HG02763 (cell line): ENCODE measurements at regions not wholly inside any gene's neighbourhood (a gene's known extent, or its start where the extent isn't known, plus 50 kb on each side); places are given as distances from the start of the nearest gene placed in this dataset.

Experiments
- ATAC-seq: cut with Tn5 transposase; IDR thresholded peaks from one replicate; pipeline ENCODE4 v1.9.1; 2021; ENCODE audit warnings: mild to moderate bottlenecking, moderate library complexity; ENCODE audit not compliant: unreplicated experiment

DNA sequence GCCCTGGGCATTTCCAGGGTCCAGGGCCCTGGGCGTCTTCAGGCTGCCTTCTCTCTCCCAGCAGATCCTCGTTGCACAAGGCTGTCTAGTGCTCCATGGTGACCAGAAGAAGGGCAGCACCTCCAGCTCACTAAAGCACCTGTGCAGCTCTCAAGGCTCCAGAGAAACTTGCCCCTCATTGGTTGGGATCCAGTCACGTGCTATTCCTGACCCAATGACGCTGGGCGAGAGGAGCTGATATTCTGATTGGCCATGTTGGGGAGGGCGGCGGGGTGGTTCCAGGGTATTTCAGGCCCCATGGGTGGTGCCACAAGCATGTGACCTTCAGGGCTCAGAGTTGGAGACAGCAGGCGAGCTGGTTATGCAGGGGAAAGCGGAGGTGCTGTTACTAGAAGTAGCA lies 309.1 kb downstream of the TOX3 start:
- no peak for ATAC-seq

DNA sequence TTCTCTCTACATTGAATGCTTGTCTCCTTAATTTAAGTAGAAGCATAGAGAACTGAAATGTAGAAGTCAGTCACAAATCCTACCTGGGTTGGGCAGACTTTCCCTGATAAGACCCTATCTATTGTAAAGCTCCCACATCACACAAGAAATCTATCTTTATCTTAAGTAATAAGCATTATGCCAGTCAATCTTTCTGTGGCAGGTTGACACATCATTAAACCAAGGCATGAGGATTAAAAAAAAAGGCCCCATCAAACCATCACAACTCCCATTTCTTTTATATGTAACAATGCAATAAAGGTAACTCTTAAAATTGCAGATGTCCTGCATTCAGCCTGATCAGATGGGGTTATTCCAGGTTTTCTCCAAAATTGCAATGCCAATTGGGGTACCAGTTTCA lies 311.8 kb downstream of the TOX3 start:
- no peak for ATAC-seq

DNA sequence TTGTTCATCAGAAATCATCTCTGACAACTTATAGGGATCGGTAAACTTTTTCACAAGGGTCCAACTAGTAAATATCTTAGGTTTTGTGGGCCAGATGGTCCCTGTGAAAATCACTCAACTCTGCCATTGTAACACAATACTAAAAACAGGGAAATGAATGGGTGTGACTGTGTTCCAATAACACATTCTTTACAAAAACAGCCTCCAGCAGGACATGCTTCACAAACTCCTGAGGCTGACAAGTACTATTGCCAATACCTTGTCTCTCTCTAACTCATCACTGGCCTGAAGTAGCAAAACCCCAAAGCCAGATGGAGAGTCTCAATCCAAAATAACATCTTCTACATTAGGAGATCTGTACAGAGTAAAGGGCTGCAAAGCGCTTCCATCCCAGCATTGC lies 312.3 kb downstream of the TOX3 start:
- ATAC-seq, result no peak

DNA sequence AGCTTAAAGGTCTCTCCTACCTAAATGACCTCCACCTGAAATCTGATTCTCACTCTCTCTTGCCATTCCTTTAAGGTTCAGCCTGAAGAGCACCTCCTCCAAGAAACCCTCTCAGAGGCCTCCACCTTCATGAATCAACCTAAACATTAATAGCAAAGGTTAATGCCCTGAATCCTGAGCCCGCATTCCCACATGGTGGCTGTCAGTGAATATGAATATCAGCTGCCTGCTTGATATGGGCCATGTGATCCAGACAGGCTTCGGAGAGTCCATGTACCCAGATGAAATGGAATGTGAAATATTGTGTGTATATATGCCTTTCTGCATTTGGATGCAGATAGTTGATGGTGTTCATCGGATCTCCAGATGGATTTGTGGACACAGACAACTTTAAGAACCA lies 317.5 kb downstream of the TOX3 start:
- ATAC-seq, result no peak

DNA sequence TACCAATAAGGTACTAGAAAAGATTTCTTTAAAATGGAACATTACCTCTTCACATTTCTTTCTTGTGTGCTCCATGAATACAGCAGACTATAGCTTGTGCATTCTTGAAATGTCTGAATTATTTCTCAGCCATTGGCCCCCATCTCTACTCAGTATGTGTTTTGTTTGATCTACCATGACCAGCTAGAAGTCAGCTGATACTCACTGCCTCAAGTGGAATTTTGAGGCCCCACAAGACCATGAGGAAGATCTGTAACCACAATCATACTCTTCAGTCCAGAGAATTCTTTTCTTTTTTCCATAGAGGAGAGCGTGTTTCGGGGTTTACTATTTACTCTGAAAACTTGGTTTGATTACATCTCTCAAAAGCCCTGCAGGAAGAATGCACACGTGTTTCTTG lies 319.1 kb downstream of the TOX3 start:
- no peak for ATAC-seq

DNA sequence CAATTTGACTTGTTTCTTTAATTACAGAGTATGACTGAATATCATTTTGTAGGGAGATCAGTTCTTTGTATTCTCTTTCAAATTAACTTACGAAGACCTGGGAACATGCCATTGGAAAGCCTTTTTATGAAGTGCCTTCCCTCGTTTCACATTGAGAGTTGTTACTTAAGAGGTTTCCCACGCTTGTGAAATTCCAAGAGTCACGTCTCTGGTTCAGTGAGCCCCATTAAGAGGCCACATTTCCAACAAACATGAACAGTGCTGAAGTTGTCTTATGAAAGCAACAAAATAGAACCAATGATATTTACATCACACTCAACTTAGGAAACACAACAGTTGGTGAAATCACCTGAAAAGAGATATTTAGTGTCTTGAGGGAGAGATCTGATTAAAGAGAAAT lies 334.1 kb downstream of the TOX3 start:
- ATAC-seq, result no peak

DNA sequence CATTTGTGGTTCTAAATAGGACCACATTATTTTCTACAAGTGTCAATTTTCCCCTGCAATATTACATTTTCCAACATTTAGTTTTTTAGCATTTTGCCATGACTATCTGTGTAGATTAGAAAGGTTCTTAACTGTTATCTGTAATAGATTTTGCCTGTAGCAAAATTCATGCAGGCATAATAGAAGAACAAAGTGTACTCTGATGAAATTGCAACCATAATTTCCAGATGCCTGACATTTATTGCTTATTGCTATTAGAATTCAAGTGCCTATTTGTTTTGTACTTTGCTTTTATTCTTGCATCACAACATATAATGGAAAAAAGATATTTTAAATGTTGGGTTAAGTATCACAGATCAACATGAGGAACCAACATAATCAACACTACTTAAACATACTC lies 337.7 kb downstream of the TOX3 start:
- ATAC-seq, result no peak

DNA sequence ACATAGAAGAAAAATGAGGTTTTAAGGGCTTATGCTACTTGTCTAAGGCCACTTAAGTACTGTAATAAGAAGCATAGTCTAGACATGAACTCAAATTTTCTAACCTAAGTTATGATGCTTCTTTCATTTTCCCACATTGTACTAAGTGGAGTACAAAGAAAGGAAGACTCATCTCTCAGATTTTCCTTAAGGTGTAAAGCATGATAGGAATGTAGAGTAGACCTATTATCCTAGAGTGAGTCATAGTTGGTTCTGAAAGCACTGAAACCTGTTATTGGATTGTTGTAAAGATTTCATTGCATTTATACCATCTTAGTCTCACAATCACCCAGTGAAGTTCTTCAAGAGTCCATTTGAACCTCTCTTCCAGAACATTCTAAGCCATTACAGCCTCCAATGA lies 343.8 kb downstream of the TOX3 start:
- ATAC-seq, result no peak

DNA sequence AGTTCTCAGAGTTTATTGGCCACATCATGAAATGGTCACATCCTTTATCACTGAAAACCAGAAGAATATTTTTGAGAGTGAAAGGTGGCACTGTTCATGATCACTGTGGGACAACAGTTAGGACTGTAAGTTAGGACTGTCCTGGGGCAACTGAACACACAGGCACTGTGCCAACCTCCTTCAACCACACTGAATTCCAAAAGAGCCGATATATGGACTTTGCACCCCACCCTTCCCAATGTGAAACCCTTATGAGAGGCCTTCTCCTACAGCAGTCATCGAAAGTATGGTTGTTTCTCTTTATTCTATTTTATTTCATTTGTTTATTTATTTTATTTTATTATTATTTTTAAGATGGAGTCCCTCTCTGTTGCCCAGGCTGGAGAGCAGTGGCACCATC lies 353.5 kb downstream of the TOX3 start:
- no peak for ATAC-seq

DNA sequence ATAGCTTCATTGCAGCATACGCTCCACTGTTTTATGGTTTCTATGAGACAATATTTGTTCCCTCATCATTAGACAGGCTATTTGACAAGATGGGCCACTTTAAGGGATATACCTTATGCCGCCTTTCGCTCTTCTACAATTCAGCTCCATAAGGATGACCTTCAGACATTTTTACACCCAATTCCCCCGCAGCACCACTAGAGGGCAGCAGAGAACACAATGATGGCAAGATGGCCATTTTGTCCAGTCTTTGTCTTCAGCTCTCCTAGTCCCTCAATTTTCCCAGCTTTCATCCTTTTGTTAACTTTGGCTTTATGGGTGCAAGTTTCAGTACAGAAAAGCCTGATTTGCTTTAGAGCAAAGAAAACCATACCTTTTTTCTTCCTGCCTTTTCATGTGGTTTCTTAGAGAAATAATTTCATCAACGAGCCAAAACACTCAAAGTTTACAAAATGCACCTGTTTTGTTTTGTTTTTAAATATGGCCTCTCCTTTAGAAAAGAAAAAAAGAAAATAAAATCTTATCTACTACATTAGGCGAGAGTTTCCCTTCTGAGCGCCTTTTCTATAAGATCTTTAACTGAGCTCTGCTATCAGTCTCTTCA lies 355.3 kb downstream of the TOX3 start:
- no peak for ATAC-seq

DNA sequence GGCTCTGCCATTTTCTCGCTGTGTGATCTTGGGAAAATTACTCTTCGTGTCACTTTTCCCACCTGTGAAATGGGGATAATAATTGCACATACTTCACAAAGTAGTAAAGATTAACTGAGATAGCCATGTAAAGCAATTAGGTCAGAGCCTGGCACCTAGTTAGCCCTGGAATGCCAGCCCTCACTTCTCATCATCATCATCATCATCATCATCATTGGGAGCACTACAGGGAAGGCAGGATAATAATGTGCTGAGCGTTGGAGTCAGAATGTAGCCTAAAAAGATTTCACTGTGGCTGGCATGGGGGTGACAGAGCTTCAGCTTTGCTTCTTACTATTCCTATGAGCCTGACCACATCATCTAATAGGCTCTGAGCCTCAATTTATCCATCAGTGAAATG lies 362.6 kb downstream of the TOX3 start:
- ATAC-seq, result no peak

DNA sequence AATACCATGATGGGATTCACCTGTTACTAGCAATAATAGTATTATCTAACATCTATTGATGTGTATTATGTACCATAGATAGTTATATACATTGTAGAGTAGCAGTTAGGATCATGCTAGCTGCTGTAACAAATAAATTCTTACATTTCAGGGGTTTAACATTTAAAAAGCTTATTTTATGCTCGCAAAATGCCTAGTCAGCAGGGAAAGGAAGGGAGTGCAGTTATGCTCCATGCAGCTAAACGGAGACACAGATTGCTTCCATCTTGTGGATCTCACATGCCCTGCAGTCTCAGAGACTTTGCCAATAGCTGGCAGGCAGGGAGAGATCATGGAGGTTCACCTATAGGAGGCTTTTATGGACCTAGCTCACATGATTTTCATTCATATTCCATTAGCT lies 364.1 kb downstream of the TOX3 start:
- no peak for ATAC-seq

DNA sequence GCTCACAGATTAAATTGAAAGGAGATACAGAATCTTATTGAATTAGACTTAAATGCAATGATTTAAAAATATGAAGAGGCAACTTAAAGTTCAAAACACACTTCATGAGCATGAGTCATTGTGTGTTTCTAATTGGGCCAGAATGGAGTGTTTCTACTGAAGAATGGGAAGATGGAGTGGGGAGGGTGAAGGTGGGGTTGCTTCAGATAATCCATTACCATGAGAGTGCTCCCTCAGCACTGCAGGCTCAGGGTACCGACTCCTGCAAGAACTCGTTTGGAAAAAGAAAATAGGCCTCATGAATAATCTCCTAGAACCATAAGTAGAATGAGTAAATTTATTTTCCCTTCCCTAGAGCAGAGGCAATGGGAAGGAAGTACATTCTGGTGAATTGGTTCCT lies 372.8 kb downstream of the TOX3 start:
- no peak for ATAC-seq

DNA sequence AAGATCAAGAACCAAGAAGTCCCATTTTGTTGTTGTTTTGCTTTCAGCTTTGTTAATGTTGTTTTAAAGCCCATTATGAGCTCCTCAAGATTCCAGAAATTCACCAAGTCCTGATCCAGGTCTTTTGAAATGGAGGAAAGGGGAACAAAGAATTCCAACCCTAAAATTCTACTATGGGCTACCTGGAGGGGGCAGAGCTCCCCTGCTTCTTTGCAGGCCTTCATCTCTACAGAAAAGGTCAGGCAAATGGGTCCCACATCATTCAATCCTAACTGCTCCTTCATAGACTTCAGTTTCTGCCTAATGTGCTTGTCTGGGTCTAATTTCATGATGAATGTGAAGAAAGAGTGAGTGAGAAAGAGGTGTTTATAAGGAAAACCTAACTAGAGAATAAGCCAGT lies 375.5 kb downstream of the TOX3 start:
- ATAC-seq, result no peak

DNA sequence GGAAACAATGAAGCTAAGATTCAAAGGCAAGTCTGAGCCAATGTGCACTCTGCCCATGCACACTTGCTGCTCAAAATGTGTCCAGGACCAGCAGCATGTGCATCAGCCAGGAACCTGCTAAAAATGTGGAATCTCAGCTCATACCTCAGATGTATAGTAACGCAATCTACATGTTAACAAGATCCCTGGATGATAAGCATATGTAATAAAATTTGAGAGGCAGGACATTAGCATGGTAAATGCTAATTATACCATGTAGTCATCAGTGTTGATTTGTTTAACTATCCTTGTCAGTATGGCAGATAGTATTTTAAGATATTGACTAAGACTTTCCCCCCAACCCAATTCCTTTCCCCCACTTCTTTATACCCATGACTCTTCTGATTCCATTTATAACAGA lies 379.6 kb downstream of the TOX3 start:
- ATAC-seq, result no peak

DNA sequence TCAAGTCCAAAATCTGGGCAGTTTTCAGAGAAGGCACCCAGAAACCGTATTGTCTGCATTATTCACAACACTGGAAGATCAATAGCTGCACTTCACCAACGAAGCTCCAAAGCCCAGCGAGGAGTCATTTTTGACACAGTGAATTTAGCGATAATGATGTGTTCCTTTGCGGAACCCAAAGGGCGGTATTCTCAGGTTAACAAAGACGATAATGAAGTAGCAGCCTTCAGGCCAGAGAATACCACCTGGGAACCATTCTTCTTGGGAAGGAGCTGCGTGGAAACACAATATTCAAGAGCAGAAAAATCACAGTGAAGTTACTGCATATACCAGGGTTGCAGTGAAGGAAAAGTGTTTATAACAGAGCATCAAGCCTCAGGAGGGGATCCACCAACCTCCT lies 381.0 kb downstream of the TOX3 start:
- ATAC-seq, result no peak

DNA sequence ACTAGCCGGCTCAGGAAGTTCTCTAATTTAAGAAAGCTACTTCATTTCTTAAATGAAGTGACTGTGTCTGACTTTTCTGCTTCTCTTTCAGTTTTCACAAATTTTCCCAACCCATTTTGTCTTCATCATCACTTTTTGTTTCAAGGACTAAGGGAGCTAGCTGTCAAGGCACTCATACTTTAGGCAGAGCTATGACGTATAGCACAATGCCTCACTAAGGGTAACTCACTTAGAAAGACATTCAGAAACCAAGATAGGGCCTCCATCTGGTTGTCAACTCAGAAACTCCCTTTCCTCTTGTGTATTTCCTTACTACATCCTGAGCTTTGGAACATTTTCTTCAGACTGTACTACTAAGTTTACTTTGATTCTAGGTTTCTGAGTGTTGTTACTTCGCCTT lies 397.9 kb downstream of the TOX3 start:
- ATAC-seq, result no peak

DNA sequence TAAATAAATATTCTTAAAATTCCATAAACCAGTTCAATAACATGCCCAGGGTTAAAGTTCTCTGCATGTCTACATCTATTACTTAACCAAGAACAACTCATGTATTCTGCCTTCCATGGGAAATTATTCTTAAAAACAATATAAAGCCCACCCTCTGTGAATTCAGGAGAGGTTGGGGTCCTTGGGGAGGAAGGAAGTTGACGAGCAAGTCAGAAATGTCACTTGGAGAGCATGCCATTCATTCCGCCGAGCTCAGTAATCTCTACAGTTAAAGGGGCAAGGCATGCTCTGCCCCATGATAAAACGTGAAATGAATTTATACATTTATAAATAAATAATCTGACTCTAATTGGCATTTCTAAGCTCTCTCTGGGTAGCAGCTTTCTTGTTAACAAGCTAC lies 405.1 kb downstream of the TOX3 start:
- no peak for ATAC-seq

DNA sequence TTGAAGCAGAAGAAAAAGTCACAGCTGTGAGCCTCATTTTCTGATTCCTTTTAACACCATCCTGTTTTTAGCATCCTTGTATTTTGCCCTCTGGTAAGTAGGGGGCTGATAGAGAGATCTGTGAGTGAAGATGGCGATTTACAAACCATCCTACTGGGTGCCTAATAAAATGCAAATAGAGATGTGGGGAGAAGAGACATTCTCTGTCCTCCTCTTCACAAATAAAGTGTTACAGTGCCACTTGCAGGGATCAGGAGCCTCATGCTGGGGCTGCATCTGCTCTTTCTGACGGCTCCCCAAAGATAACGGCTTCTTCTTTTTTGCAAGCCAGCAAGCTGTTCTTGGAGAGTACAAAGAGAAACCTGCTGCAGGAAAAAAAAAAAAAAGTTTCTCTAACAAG lies 418.6 kb downstream of the TOX3 start:
- no peak for ATAC-seq

DNA sequence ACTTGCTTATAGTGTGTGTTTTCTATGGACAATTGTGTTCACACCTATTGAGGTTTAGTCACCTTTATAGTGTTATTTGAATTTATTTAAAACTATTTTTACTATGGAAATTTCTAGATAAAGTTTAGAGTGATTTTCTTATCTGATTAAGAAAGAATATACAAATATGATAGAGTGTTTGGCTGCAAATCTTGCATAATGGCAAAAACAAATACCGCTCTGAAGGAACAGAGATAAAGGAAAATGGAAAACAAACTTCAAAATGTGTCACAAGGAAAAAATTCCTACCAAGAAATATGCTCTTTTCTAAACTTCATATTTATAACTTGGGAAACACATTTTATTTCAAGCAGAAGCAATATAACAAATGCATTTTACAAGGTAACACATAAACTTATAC lies 423.1 kb downstream of the TOX3 start:
- no peak for ATAC-seq

DNA sequence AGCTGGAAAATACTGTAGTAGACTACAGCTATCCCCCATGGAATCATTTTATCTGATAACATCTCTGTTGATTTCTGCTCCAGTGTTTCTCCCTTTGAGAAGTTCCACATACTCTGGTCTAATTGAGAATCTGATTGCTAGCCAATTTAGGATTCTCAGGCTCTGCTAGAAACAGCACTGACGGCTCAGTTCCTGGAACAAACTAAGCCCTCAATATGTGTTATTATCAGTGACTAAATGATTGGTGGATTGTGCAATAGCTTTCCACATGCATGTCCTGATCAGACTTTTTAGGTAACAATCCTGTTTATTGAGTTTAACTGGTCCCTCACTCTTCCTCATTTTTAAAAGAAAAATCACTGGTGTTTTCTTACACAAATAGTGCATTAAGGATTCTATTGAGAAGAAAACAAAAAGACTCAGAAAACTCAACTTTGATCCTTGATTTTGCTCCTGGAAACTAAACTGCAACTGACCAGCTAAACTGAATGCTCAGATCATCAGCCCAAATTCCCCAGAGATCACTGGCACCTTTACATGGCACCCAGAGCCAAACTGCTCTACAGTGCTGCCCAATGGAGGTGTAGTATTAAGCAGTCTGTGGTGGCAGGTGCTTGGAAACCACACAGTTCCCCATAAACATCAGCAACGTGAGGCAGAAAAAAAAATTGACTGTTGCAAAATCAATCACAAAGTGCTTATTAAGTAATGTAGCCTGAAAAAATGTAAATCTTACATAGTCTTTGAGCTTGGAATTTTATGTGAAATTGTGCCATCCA lies 423.7 kb downstream of the TOX3 start:
- no peak for ATAC-seq

DNA sequence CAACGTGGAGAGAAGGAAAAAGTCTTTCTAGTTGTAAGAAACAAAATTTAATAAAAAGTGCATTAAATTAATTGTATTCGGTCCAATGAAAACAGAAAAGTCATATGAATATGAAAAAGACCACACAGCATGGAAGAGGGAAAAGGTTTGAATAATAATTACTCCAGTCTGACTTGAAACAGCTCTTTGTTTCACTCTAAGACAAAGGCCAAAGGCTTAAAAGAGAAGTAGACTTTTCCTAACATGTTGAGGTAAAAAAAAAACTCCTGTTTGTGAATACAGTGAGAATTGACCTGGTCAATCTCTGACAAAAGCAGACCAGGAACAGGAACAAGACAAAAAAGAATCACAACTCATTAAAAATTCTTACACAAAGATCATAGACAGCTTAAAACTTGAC lies 429.8 kb downstream of the TOX3 start:
- no peak for ATAC-seq

DNA sequence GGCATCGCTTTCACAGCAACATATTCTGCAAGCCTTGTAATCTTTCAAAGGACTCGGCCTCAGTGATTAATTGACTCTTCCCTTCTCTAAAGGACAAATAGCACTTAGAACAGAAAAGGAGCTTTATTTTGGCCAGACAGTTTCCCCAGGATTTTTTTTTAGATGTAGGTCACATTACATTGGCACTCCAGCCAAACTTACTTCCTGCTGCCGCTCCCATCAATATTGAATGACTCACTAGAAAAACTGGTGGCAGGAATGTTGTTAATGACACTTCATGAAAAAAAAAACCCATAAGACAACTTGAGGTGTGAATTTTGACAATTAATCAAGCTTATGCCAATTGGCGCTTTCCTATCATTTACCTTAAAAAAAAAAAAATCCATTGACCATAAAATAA lies 432.6 kb downstream of the TOX3 start:
- ATAC-seq, result no peak
